GM12872 (cell line): ENCODE measurements at regions not wholly inside any gene's neighbourhood (a gene's known extent, or its start where the extent isn't known, plus 50 kb on each side); places are given as distances from the start of the nearest gene placed in this dataset.

ENCODE experiments used
- CTCF ChIP-seq: IDR thresholded peaks from 3 replicates; pipeline ENCODE4 v1.5.1; 2011; ENCODE audit warnings: low read depth, mild to moderate bottlenecking, low read length, moderate library complexity; ENCODE audit not compliant: insufficient read depth

GRCh38 chr1:221397606-221398005, 344.3 kb downstream of the DUSP10 start:
- no peak for TF ChIP-seq CTCF

GRCh38 chr1:221405146-221405545, 336.7 kb downstream of the DUSP10 start:
- TF ChIP-seq CTCF, result no peak

- no peak for TF ChIP-seq CTCF
Observed at GRCh38 chr1:221408117-221408803, 333.6 kb downstream of the DUSP10 start.

- TF ChIP-seq CTCF, result no peak
Observed at GRCh38 chr1:221411283-221411682, 330.6 kb downstream of the DUSP10 start.

GRCh38 chr1:221414772-221415539, 326.9 kb downstream of the DUSP10 start:
- TF ChIP-seq CTCF, result no peak

GRCh38 chr1:221415651-221416050, 326.2 kb downstream of the DUSP10 start:
- TF ChIP-seq CTCF, result no peak

GRCh38 chr1:221416142-221416541, 325.7 kb downstream of the DUSP10 start:
- TF ChIP-seq CTCF, result no peak
